ENCODE measurements at regions not wholly inside any gene's neighbourhood (a gene's known extent, or its start where the extent isn't known, plus 50 kb on each side); places are given as distances from the start of the nearest gene placed in this dataset.

- no peak for DNase-seq (ENCODE audit: low spot score)
- Histone ChIP-seq H3K36me3 (no peaks in the 10 kb centered on the region), H3K27me3 (no peaks in the 10 kb centered on the region), H3K27ac (no peak overlapping the region), H3K9me3 (peaks cover 0 to 5% of the 10 kb centered on the region in 2 donors), H3K4me1 (peaks cover 0 to 25% of the 10 kb centered on the region in 2 donors), H3K4me3 (no peak overlapping the region)
- TF ChIP-seq CTCF (IDR thresholded peaks at IDR 0.05) = no peak
Measured at GRCh38 chr3:43178891-43179366, 73.0 kb upstream of the POMGNT2 start.

GRCh38 chr3:43177085-43177484 lies 71.2 kb upstream of the POMGNT2 start:
- no peak for TF ChIP-seq CTCF (IDR thresholded peaks at IDR 0.05)
- H3K4me3 ChIP-seq = no peak overlapping the region
- peaks cover 0 to 25% of the 10 kb centered on the region in 2 donors for H3K4me1 ChIP-seq

GRCh38 chr3:43176666-43177065 lies 70.8 kb upstream of the POMGNT2 start:
- H3K27me3 ChIP-seq = no peaks in the 10 kb centered on the region
- no peak overlapping the region for H3K27ac ChIP-seq
- TF ChIP-seq CTCF (IDR thresholded peaks at IDR 0.05) = no peak
- H3K9me3 ChIP-seq = peaks cover 0 to 9% of the 10 kb centered on the region in 2 donors
- H3K36me3 ChIP-seq = no peaks in the 10 kb centered on the region
- peaks cover 0 to 25% of the 10 kb centered on the region in 2 donors for H3K4me1 ChIP-seq
- no peak for DNase-seq (ENCODE audit: low spot score)
- H3K4me3 ChIP-seq = no peak overlapping the region

More at GRCh38 chr3:43177085-43177484, 71.2 kb upstream of the POMGNT2 start:
- no peak for DNase-seq (ENCODE audit: low spot score)
- Histone ChIP-seq H3K36me3 (no peaks in the 10 kb centered on the region), H3K9me3 (peaks cover 0 to 9% of the 10 kb centered on the region in 2 donors), H3K27ac (no peak overlapping the region), H3K27me3 (no peaks in the 10 kb centered on the region)

GRCh38 chr3:43175541-43175940 lies 69.7 kb upstream of the POMGNT2 start:
- Histone ChIP-seq H3K9me3 (peaks cover 0 to 9% of the 10 kb centered on the region in 2 donors), H3K4me3 (no peak overlapping the region), H3K27me3 (no peaks in the 10 kb centered on the region), H3K27ac (no peak overlapping the region), H3K4me1 (peaks cover 0 to 19% of the 10 kb centered on the region in 2 donors), H3K36me3 (no peaks in the 10 kb centered on the region)
- no peak for TF ChIP-seq CTCF (IDR thresholded peaks at IDR 0.05)
- DNase-seq (ENCODE audit: low spot score) = no peak

GRCh38 chr3:43173949-43174348 lies 68.1 kb upstream of the POMGNT2 start:
- peaks cover 0 to 9% of the 10 kb centered on the region in 2 donors for H3K9me3 ChIP-seq
- no peak for TF ChIP-seq CTCF (IDR thresholded peaks at IDR 0.05)
- DNase-seq (ENCODE audit: low spot score) = no peak

GRCh38 chr3:43171748-43172147 lies 65.9 kb upstream of the POMGNT2 start:
- DNase-seq (ENCODE audit: low spot score) = no peak
- H3K4me1 ChIP-seq = peaks cover 0 to under 1% of the 10 kb centered on the region in 2 donors
- H3K4me3 ChIP-seq = no peak overlapping the region
- H3K27me3 ChIP-seq = no peaks in the 10 kb centered on the region
- H3K36me3 ChIP-seq = no peaks in the 10 kb centered on the region
- peaks cover 0 to 13% of the 10 kb centered on the region in 2 donors for H3K9me3 ChIP-seq
- no peak for TF ChIP-seq CTCF (IDR thresholded peaks at IDR 0.05)
- no peak overlapping the region for H3K27ac ChIP-seq

More at GRCh38 chr3:43173949-43174348, 68.1 kb upstream of the POMGNT2 start:
- H3K27me3 ChIP-seq = no peaks in the 10 kb centered on the region
- H3K4me1 ChIP-seq = peaks cover 0 to 7% of the 10 kb centered on the region in 2 donors
- H3K36me3 ChIP-seq = no peaks in the 10 kb centered on the region
- H3K27ac ChIP-seq = no peak overlapping the region
- no peak overlapping the region for H3K4me3 ChIP-seq

Measured in right atrium auricular region (tissue), 2 donors.